B cell (primary cell): ENCODE measurements at regions not wholly inside any gene's neighbourhood (a gene's known extent, or its start where the extent isn't known, plus 50 kb on each side); places are given as distances from the start of the nearest gene placed in this dataset.

Source experiments
- ATAC-seq: fragments of 200-7000 bp; cut with Tn5 transposase; one replicate; pipeline ENCODE4 v1.10.0; 2021; ENCODE audit warnings: low read depth, mild to moderate bottlenecking, moderate number of reproducible peaks, moderate library complexity
- CTCF ChIA-PET: fragments of 350-600 bp; sonication (Branson Sonifier 250); formaldehyde crosslinking; loops from one replicate; lab custom pipeline; 2021; ENCODE audit warnings: antibody characterized with exemption, inconsistent platforms; lab: Charles Lee
- POLR2A ChIA-PET: fragments of 350-600 bp; sonication (Branson Sonifier 250); formaldehyde crosslinking; loops from one replicate; lab custom pipeline; 2021; ENCODE audit warnings: antibody characterized with exemption; lab: Charles Lee
- DNase-seq: peaks from one replicate; pipeline ENCODE4 v3.0.0; 2013
- H2AFZ ChIP-seq: 2 replicates; pipeline ENCODE4 v1.6.1; 2012; ENCODE audit warnings: mild to moderate bottlenecking, low read depth, low read length; ENCODE audit not compliant: insufficient read depth, poor library complexity, severe bottlenecking
- H3K27ac ChIP-seq, 2 donors: 1 replicate in 1 of 2; 2 replicates in 1 of 2; pipeline ENCODE4 v1.5.1; 2012 to 2013; ENCODE audit warnings: low read length in 2 of 2, mild to moderate bottlenecking in 2 of 2, moderate library complexity in 1 of 2
- H3K27me3 ChIP-seq, 4 experiments: fragments of 200-600 bp in 1 of 4; sonication (generic) in 1 of 4; replicated peaks in 1 of 4; 1 replicate in 2 of 4; 2 replicates in 2 of 4; pipeline versions ENCODE4 v1.6.1 to v1.7.0; 2013 to 2016; ENCODE audit warnings: low read length in 3 of 4, mild to moderate bottlenecking in 2 of 4, mixed read lengths in 1 of 4, moderate library complexity in 1 of 4; ENCODE audit not compliant: insufficient read depth in 4 of 4, control insufficient read depth in 3 of 4; ENCODE audit errors: control extremely low read depth in 1 of 4
- H3K36me3 ChIP-seq, 2 experiments: replicated peaks in 1 of 2; 1 replicate in 1 of 2; 2 replicates in 1 of 2; pipeline versions ENCODE4 v1.6.1 to v1.7.1; 2013; ENCODE audit warnings: low read length in 1 of 2; ENCODE audit not compliant: insufficient read depth in 2 of 2, control insufficient read depth in 1 of 2; ENCODE audit errors: control extremely low read depth in 1 of 2, extremely low read depth in 1 of 2
- H3K4me1 ChIP-seq, 2 donors: fragments of 200-600 bp in 1 of 2; sonication (generic) in 1 of 2; 1 replicate in 1 of 2; 2 replicates in 1 of 2; pipeline versions ENCODE4 v1.5.1 to v1.6.1; 2013 to 2017; ENCODE audit warnings: low read length in 2 of 2; ENCODE audit not compliant: control insufficient read depth in 2 of 2, insufficient read depth in 2 of 2
- H3K4me2 ChIP-seq: replicated peaks from 2 replicates; pipeline ENCODE3; 2012; ENCODE audit warnings: mild to moderate bottlenecking, low read depth, low read length; ENCODE audit not compliant: poor library complexity, severe bottlenecking
- H3K4me3 ChIP-seq, 5 experiments: fragments of 200-600 bp in 1 of 5; sonication (generic) in 1 of 5; 1 replicate in 3 of 5; 2 replicates in 2 of 5; pipeline versions ENCODE4 v1.5.1 to v1.7.0; 2011 to 2016; ENCODE audit warnings: low read length in 4 of 5, mild to moderate bottlenecking in 4 of 5, low read depth in 2 of 5, control low read depth in 1 of 5, moderate library complexity in 1 of 5; ENCODE audit not compliant: insufficient read depth in 1 of 5; ENCODE audit errors: control extremely low read depth in 1 of 5, extremely low read depth in 1 of 5
- H3K79me2 ChIP-seq: fragments of 200-600 bp; sonication (generic); one replicate; pipeline ENCODE4 v1.6.0; 2016; ENCODE audit warnings: low read length; ENCODE audit not compliant: control insufficient read depth, insufficient read depth
- H3K9ac ChIP-seq: fragments of 200-600 bp; sonication (generic); 2 replicates; pipeline ENCODE4 v1.6.1; 2017; ENCODE audit warnings: mild to moderate bottlenecking, low read length, moderate library complexity
- H3K9me3 ChIP-seq, 3 donors: one replicate each; pipeline versions ENCODE4 v1.6.1 to v1.7.1; 2013; ENCODE audit warnings: low read length in 2 of 3; ENCODE audit not compliant: control insufficient read depth in 2 of 3, insufficient read depth in 1 of 3; ENCODE audit errors: control extremely low read depth in 1 of 3
- H4K20me1 ChIP-seq: 2 replicates; pipeline ENCODE4 v1.6.0; 2012; ENCODE audit warnings: mild to moderate bottlenecking, low read length; ENCODE audit not compliant: insufficient read depth, control insufficient read depth, poor library complexity, severe bottlenecking
- H3K27ac Mint-ChIP-seq: one replicate; pipeline ENCODE4 v1.8.0; 2021; ENCODE audit warnings: mixed read lengths
- H3K27me3 Mint-ChIP-seq: one replicate; pipeline ENCODE4 v1.8.0; 2021; ENCODE audit warnings: mixed read lengths
- H3K4me1 Mint-ChIP-seq: one replicate; pipeline ENCODE4 v1.8.0; 2021; ENCODE audit warnings: mixed read lengths
- H3K4me3 Mint-ChIP-seq: one replicate; pipeline ENCODE4 v1.8.0; 2021; ENCODE audit warnings: mixed read lengths
- H3K9me3 Mint-ChIP-seq: one replicate; pipeline ENCODE4 v1.8.0; 2022; ENCODE audit warnings: mixed read lengths; ENCODE audit not compliant: insufficient read depth
- EZH2 ChIP-seq: IDR thresholded peaks from 2 replicates; pipeline ENCODE4 v1.6.1; 2012; ENCODE audit warnings: borderline replicate concordance, low read depth, mild to moderate bottlenecking, moderate library complexity, low read length; ENCODE audit not compliant: insufficient read depth, poor library complexity, severe bottlenecking
- WGBS: methylation state at CpG from one replicate; pipeline ENCODE4 v1.1.5; 2013; ENCODE audit warnings: missing lambda C conversion rate; ENCODE audit not compliant: insufficient coverage; 5-methylcytosine and 5-hydroxymethylcytosine counted together
- intact Hi-C: fragments of 100-400 bp; cut with micrococcal nuclease; formaldehyde crosslinking; loops from one replicate; pipeline ENCODE4 v1.10.0; 2022
- TF ChIP-seq, protein P1 (sequence below): fragments of 200-600 bp; IDR thresholded peaks from one replicate; pipeline ENCODE4 v1.8.0; 2022; ENCODE audit warnings: antibody characterized with exemption, mild to moderate bottlenecking

DNA sequence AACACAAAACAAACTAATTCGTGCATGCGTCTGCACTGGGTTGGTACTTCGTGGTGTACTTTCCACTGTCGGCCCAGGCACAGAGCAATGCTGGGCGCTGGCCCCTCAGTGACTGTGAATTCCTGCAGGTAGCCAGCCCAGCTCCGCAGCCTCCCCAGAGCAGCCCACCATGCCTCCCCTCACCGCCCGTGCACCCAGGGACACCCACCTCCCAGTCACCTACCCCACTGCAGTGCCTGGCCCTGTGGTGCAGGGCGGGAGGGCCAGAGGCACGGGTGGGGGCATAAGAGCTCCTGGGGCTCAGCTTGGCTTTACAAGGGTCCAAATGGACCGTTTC lies 93.1 kb upstream of the ZNF507 start:
- Mint-ChIP-seq H3K27me3 (no peaks in the 10 kb centered on the region), H3K27ac (no peak overlapping the region), H3K9me3 (no peaks in the 10 kb centered on the region), H3K4me1 (no peaks in the 10 kb centered on the region), H3K4me3 (no peak overlapping the region)
- CTCF ChIA-PET: no interaction called here
- no peak for ATAC-seq
- H3K36me3 ChIP-seq: no peaks in the 10 kb centered on the region
- POLR2A ChIA-PET: no interaction called here
- intact Hi-C loops: no loop called here
- no peaks in the 10 kb centered on the region for H4K20me1 ChIP-seq
- over 99% methylated on average over 10 of the region's 11 CpGs for WGBS
- H2AFZ ChIP-seq: no peak overlapping the region
- peaks cover 0 to 10% (median 0%) of the 10 kb centered on the region in 3 donors for H3K9me3 ChIP-seq
- DNase-seq: no peak
- H3K27me3 ChIP-seq: peaks cover 0 to 5% (median 0%) of the 10 kb centered on the region in 4 experiments
- no peak overlapping the region for H3K4me3 ChIP-seq
- no peak for TF ChIP-seq EZH2
- TF ChIP-seq, protein P1, sequence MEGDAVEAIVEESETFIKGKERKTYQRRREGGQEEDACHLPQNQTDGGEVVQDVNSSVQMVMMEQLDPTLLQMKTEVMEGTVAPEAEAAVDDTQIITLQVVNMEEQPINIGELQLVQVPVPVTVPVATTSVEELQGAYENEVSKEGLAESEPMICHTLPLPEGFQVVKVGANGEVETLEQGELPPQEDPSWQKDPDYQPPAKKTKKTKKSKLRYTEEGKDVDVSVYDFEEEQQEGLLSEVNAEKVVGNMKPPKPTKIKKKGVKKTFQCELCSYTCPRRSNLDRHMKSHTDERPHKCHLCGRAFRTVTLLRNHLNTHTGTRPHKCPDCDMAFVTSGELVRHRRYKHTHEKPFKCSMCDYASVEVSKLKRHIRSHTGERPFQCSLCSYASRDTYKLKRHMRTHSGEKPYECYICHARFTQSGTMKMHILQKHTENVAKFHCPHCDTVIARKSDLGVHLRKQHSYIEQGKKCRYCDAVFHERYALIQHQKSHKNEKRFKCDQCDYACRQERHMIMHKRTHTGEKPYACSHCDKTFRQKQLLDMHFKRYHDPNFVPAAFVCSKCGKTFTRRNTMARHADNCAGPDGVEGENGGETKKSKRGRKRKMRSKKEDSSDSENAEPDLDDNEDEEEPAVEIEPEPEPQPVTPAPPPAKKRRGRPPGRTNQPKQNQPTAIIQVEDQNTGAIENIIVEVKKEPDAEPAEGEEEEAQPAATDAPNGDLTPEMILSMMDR: no peak
- no peak overlapping the region for H3K27ac ChIP-seq
- H3K79me2 ChIP-seq: no peaks in the 10 kb centered on the region
- no peak overlapping the region for H3K4me2 ChIP-seq
- H3K4me1 ChIP-seq: no peaks in the 10 kb centered on the region
- no peak overlapping the region for H3K9ac ChIP-seq

DNA sequence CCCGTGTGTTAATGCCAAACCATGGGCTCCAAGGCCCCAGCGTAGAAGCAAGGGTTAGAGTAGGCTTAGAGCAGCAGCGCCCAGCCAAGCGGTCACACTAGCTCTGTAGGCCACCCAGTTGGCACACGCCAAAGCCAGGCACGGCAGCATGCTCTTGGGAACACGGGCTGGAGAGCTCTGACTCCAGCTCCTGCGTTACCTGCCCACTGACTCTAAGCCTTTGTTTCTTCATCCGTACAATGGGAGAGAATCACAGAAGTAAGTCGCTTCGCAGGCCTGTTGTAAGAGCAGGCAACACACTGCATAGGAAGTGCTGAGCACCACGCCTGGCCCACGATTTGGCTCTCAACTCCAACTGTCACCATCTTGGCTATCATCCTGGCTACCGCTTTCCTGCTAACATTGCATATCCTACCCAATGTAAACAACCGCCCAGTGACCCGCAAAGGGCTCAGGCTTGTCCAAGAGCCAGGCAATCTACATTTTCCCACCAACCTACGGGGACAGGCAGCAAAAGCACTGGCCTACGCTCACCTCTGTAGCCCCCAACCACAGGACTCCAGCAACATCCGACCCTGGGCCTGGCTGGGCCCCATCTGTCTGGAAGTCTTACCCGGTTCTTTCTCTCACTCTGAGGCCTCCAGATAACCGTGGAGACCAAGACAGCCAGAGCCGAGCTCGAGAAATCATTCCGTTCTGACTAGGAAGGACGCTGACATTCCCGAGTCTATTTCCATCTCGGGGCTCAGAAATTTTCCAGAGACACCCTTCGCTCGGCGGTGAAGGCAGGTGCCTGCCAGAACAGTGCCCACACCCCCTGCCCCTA lies 91.5 kb upstream of the ZNF507 start:
- Mint-ChIP-seq H3K27ac (no peak overlapping the region), H3K4me1 (no peaks in the 10 kb centered on the region), H3K4me3 (no peak overlapping the region), H3K9me3 (no peaks in the 10 kb centered on the region), H3K27me3 (no peaks in the 10 kb centered on the region)
- no peak overlapping the region for H2AFZ ChIP-seq
- no peak overlapping the region for H3K27ac ChIP-seq
- H3K79me2 ChIP-seq: no peaks in the 10 kb centered on the region
- H3K9ac ChIP-seq: no peak overlapping the region
- peaks cover 0 to 13% (median 0%) of the 10 kb centered on the region in 3 donors for H3K9me3 ChIP-seq
- 90% methylated on average over 30 of the region's 30 CpGs for WGBS
- POLR2A ChIA-PET: no interaction called here
- H4K20me1 ChIP-seq: no peaks in the 10 kb centered on the region
- DNase-seq (no peak), ATAC-seq (no peak)
- peaks cover 0 to 5% (median 0%) of the 10 kb centered on the region in 4 experiments for H3K27me3 ChIP-seq
- TF ChIP-seq EZH2: no peak
- TF ChIP-seq, protein P1: no peak
- H3K4me3 ChIP-seq: no peak overlapping the region
- H3K4me2 ChIP-seq: no peak overlapping the region
- no peaks in the 10 kb centered on the region for H3K4me1 ChIP-seq
- CTCF ChIA-PET: no interaction called here
- intact Hi-C loops: no loop called here
- no peaks in the 10 kb centered on the region for H3K36me3 ChIP-seq
